Astrocyte of the spinal cord (primary cell): ENCODE measurements at regions not wholly inside any gene's neighbourhood (a gene's known extent, or its start where the extent isn't known, plus 50 kb on each side); places are given as distances from the start of the nearest gene placed in this dataset.

Experiments
- DNase-seq: peaks from one replicate; pipeline ENCODE4 v3.0.0; 2011; ENCODE audit warnings: low read depth, low spot score
- H3K4me3 ChIP-seq: 2 replicates; pipeline ENCODE4 v1.5.1; 2011; ENCODE audit warnings: low read depth, mild to moderate bottlenecking, low read length, moderate library complexity
- CTCF ChIP-seq: IDR thresholded peaks from 2 replicates; pipeline ENCODE4 v1.5.1; 2012; ENCODE audit warnings: low read depth, mild to moderate bottlenecking, low read length, inconsistent platforms
- in situ Hi-C: cut with HindIII; loops from 2 replicates; pipeline ENCODE4 v1.10.0; 2017; ENCODE audit warnings: low sequenced_read_pairs

DNA sequence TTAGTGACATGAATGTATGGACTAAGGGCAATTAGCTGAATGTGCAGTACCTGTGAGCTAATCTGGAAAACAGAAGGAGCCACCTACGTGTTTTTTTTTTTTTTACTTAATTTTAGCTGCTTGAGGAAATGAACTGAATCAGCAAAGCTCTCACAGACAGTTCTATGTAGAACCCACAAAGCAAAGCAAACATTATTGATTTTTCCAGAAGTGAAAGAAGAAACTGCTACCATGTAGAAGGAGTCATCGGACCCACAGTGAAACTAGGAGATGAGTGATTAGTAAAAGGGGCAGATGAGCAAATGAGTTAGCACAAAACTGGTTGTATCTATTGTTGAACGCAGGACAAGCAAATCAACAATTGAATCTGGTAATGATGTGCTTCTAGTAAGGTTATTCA, 94.1 kb upstream of the SLC7A1 start:
- no peak for DNase-seq
- no peak overlapping the region for H3K4me3 ChIP-seq
- in situ Hi-C loops = no loop called here
- TF ChIP-seq CTCF = no peak

DNA sequence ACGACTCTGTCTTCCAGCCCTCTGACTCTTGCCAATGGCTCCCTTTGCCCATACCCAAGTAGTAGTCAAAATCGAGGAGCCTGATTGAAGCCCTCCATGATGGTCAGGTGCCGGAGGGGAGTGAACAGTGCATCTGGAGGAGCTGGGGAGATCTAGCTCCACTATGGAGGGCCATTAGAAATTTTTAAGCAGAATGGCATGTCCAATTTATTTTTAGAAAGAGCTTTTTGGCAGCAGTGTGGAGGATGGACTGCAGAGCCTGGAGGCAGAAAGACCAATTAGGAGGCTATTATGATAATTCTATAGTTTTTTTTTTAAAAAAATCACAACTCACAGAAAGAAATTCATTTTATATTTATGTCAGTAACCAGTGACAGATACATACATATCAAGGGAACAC, 92.7 kb upstream of the SLC7A1 start:
- H3K4me3 ChIP-seq = no peak overlapping the region
- TF ChIP-seq CTCF = no peak
- DNase-seq = no peak
- in situ Hi-C loops = no loop called here

- in situ Hi-C loops = no loop called here
- no peak for TF ChIP-seq CTCF
- no peak overlapping the region for H3K4me3 ChIP-seq
- DNase-seq = peak; percentile 60
Observed at GRCh38 chr13:29684441-29684840, 89.0 kb upstream of the SLC7A1 start.

GRCh38 chr13:29683041-29683440, 87.6 kb upstream of the SLC7A1 start:
- no peak overlapping the region for H3K4me3 ChIP-seq
- in situ Hi-C loops = no loop called here
- DNase-seq = no peak
- no peak for TF ChIP-seq CTCF

- in situ Hi-C loops = no loop called here
- H3K4me3 ChIP-seq = no peak overlapping the region
- DNase-seq = no peak
- no peak for TF ChIP-seq CTCF
Observed at GRCh38 chr13:29681864-29682263, 86.4 kb upstream of the SLC7A1 start.

DNA sequence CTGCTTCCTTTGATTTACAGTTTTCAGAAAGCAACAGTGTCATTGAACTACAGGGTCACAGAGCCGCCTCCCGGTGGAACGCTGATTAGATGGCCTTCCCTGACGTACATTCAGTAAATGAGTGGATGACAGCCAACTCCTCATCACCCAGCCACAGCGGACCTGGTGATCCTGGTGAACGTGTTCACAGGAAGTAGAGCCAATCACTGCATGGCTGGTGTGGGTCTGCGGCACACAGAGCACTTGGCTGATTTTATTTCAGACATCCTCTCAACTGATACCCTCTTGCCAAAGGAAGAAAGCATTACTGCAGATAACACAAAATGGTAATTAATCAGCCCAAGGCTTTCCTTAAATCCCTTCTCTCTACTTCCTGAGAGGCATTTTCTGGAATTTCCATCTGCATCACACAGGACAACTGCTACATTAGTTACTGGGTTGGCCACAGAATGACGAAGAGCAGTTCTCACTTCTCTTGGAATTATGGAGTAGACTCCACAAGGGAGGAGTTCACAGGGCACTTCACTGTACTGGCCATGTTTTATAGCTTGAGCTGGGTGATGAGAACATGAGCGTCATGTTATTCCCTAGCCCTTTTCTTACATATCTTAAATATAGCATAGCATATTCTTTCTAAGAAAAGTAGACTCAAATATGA, 84.0 kb upstream of the SLC7A1 start:
- TF ChIP-seq CTCF = no peak
- in situ Hi-C loops = no loop called here
- H3K4me3 ChIP-seq = no peak overlapping the region
- DNase-seq = no peak

GRCh38 chr13:29677627-29678026, 82.1 kb upstream of the SLC7A1 start:
- no peak for DNase-seq
- H3K4me3 ChIP-seq = no peak overlapping the region
- no peak for TF ChIP-seq CTCF
- in situ Hi-C loops = no loop called here
